DMS 273 (cell line): ENCODE measurements at regions not wholly inside any gene's neighbourhood (a gene's known extent, or its start where the extent isn't known, plus 50 kb on each side); places are given as distances from the start of the nearest gene placed in this dataset.
A peak's percentile ranks its signal among the peaks of the same experiment; 100 is the strongest.
"Not testable (repeated sequence)": the region's sequence is repeated elsewhere in the genome, so short reads cannot be mapped to it uniquely, and the experiment has no call there.

Experiments
- DNase-seq: peaks from one replicate; lab custom pipeline; 2025; ENCODE audit not compliant: unreplicated experiment; lab: John Stamatoyannopoulos, UW

DNA sequence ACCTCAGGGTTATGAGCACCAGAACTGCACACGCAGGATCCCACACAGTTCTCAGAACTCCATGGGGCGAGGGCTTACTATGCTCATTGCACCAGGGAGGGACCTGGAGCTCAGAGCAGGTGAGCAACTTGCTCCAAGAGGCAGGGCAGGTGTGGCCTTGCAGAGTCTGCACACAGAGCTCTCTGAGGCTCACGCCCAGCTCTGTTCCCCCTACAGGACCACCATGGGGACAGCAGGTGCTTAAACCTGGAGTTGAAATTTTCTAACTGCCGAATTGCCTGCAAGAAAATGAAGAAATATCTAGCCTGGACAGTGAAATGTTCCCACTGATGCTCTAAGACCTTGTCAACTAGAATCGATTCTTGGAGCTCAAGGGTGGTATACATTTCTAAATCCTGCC, 49.9 kb upstream of the MSMB start:
- not testable (repeated sequence) for DNase-seq

DNA sequence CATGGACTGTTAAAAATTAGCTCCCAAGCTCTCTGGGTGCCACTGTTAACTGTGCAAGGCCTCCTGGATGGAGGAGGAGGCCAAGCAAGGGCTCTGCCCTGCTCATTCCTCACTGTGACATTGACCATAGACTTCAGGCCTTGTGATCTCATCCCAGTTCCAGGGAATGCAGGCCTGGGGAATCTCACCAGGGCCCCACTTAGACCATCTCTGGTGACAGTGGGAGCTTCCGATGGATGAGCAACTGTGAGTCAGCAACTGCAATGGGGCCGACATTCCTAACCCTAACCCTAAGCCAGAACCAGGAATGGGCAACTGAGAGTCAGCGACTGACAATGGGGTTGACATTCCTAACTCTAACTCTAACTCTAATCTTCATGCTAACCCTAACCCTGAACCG, 50.4 kb upstream of the MSMB start:
- DNase-seq = no peak

DNA sequence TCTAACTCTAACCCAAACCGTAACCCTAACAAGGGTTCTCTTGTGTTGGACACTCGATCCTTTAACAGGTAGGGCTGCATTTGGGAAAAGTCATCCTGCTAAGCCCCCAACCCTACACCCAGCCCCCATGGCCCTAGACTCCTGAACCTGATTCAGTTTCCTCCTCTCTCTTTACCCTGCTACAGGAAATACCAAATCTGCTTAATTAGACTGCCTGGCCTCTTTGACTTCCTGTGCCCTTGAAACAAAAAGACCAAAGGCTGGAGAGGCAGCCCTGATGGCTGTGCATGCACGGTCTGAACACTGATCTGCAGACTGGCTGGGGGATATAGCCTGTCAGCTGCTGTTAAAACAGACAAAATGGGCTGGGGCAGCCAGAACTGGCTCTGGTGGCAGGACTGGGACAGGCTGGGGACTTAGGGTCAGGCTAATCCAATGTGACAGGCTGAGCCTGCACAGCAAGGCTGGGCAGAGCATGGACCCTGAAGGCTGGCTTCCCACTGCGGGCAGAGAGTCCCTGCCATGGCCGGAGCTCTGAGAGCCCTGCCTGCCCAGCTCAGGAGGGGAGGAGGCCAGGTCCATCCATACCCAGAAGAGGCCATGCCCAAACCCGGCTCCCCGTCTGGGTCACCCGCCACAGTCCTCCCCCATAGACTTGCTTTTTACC, 51.0 kb upstream of the MSMB start:
- DNase-seq = no peak

DNA sequence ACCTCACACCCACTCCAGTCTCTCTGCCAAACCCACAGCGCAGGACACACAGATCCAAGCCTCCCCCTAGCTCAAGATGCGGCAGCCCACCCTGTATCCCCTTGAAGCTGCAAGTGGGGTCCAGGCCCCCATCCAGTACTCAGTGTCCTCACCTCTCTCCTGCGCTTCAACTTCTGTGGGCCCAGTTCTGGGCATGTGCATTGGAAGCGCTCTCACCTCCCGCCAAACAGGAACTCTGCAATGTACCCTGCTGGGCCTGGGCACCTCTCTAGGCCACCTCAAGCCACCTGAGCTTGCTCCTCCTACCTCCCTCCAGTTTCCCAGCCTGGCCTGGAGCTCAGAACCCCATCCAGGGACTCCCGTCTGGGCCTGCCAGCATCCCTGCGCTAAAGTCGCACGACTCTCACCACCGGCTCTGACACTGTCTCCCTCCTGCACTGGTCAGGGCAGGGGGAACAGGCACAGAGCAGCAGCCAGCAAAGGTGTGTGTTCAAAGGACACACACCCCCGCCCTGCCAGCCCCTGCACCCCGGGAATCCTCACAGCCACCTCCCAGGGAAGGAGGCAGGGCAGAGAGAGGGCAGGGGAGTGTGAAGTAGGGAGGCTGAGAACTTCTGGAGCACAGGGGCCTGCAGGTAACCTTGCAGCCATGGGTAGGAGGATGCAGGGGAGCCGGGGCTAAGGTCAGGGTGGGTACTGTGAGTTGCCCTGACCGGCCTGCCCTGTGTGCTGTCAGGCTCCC, 51.7 kb upstream of the MSMB start:
- no peak for DNase-seq

DNA sequence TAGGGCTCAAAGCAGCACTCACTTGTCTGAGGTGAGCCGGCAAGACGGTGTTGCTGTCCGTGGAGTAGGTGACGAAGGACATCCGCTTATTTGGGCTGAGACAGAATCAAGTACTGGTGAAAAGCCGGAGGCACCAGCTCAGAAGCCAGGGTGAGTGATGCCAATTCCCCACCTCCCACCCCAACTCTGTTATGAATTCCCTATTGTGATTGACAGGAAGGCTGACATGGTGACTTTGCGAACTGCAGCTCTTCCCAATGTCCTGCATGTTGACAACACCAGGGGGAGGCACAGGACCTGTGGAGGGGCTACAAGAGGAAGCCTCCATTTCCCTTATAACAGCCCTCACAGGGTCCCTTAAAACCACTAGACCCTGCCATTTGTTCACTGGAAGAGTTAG, 52.3 kb upstream of the MSMB start:
- DNase-seq = no peak

DNA sequence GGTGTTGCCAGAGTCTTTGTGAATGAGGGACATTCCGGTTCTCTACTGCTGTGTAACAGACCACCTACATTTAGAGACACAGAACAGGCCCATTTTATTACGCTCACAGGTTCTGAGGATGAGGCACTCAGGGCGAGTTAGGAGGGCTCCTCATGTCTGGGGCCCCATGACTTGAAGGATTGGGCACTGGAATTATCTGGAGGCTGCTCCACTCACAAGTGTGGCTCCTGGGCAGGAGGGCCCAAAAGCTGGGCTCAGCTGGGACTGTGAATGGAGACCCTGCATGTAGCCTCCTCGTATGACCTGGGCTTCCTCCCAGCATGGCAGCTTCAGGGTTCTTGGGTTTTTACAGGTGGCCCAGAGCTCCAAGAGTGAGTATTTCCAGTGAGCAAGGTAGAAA, 52.9 kb upstream of the MSMB start:
- DNase-seq = not testable (repeated sequence)

DNA sequence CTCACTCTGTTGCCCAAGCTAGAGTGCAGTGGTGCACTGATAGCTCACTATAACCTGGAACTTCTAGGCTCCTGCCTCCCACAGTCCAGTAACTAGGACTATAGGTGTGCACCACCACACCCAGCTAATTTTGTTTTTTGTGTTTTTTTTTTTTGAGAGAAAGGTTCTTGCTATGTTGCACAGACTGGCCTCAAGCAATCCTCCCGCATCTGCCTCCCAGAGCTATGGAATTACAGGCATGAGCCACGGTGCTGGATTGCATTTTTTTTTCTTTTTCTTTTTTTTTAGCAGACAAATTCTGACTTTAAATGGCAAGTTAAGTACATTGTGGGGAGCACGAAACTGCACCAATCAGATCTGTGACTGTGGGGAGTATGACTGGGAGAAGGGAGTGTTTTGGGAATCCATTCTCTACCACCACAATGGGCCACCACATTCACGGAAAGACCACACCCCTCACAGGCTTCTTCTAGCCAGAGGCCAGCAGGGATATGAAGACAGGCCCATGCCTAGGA, 58.1 kb upstream of the MSMB start:
- no peak for DNase-seq

DNA sequence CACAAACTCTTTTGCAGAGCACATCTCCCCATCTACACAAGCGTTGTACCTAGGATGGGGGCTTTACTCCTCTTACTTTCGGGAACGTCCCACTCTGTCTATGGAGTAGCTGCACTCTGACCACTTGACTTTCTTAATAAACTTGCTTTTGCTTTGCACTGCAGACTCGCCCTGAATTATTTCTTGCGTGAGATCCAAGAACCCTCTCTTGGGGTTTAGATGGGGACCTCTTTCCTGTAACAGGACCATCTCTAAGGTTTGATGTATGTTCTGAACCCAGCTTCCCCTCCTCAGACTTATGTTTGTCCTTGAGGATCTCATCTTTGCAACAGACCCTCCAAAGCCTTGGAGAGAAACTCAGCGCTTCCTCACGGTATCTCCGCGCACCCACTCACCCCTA, 59.3 kb upstream of the MSMB start:
- DNase-seq = not testable (repeated sequence)

DNA sequence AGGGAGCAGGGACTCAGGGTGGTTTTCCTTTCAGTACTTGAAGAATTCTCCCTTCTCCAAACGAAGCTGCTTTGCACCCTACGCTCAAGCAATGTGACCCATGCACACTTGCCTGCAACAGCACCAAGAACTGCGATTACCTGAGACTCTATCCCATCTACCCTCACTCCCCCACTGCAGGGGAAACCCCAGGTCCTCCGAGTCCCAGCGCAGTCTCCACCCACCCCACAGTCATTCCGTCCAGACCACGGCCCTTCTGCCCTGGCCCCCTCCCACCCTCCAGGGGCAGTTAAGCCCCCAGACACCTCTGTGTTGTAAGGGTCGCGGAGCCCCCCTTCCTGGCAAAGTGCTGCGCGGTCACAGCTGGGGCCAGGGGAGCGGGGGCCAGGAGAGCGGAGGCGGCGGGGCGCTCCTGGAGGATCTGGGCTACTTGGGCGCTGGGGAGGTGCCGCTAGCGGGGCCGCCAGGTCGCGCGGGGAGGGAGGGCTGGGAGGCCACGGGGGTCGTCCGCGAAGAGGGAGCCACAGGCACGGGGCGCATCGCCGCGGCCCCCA, 59.9 kb upstream of the MSMB start:
- DNase-seq = not testable (repeated sequence)

DNA sequence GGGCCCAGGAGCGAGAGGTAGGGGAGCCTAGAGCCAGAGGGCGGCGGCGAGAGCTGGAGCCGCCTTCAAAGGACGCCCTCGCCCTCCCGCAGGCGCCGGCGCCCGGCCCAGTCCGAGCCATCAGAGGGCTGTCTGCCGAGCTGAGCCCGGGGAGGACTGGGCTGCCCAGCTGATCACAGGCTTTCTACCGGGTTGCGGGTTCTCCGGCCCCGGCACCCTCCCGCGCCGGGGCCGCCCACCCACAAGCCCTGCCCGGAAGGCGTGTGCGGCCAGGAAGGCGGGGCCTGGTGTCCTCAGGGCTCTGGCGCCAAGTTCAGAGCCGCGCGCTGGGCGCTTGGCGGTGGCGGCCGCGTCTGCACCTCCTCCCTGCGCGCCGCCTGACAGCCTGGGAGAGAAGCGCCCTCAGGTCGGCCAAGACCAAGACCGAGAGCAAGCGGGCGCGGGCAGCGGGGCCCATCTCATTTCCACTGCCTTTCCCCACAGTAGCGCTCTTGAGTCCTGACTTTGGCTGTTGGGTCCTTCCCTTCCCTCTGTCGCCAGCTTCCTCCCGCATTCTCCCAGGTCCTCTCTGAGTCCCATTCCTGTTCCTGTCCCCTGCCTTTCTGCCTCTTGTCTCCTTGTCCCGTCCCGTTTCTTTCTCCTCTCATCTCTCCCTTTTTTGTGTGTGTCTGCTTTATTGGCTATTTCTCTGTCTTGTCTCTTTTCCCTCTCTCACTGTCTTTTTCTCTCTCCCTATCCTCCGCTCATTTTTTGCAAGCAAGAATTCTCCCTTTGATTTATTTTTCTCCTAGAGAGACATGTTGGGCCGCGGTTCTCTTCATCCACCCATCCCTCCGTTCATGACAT, 60.6 kb upstream of the MSMB start:
- DNase-seq = peak; percentile 67

DNA sequence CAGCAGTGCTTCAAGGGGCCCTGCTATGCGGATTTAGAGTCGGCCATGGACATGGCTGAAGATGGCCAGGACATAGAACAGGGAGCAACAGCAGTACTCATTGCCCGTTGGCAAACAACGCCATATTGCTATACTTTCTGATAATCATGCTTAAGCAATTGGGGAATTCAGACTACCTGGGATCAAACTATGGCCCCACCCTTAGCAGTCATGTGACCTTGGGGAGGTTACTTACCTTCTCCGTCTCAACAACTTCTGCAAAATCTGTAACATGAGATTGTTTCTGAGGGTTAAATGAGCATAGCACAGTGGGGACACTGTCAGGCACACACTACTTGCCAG, 62.1 kb upstream of the MSMB start:
- DNase-seq = not testable (repeated sequence)

DNA sequence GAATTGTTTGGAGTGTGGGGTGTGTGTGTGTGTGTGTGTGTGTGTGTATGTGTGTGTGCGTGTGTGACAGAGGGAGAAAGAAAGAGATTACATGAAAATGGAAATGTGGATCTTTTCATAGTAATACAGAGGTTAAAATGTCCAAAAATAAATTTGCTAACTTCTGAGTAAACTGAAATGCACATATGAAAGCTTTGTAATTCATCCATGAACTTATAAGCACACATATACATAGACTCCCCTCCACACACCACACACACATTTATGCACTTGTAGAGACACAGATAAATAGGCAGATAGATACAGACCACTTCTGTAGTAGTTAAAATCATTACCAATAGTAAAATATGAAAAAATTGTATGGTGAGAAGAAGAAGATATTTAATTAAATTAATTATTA, 108.2 kb upstream of the MSMB start:
- not testable (repeated sequence) for DNase-seq

DNA sequence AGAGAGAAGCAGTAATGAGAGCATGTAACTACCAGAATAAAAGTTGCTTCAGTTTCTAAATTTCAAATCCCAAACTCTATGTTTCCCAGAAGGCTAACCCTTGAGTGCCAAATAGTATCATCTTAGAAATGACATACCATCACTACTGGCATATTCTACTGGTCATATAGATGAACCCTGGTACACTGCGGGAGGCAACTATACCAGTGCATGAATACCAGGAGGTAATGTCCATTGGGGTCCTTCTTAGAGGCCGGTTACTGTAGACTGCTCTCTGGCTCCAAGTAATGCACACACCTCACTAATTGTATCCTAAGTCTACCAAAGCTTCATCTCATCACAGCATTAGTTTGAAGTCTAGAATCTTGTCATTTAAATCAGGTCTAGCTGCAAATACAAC, 108.6 kb upstream of the MSMB start:
- DNase-seq = not testable (repeated sequence)

DNA sequence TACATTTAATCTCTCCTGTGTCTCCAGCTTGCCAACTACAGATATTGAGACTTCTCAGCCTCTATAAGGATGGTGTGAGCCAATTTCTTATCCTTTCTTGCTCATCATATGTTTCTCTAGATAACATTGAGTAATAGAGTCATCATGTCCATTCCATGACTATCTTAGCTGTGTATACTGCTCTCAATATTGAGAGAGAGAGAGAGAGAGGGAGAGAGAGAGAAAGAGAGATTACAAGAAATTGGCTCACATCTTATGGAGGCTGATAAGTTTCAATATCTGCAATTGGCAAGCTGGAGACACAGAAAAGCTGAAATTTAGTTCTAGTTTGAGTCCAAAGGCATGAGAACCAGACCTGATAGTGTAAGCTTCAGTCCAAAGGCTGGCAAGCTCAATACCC, 110.8 kb upstream of the MSMB start:
- not testable (repeated sequence) for DNase-seq

DNA sequence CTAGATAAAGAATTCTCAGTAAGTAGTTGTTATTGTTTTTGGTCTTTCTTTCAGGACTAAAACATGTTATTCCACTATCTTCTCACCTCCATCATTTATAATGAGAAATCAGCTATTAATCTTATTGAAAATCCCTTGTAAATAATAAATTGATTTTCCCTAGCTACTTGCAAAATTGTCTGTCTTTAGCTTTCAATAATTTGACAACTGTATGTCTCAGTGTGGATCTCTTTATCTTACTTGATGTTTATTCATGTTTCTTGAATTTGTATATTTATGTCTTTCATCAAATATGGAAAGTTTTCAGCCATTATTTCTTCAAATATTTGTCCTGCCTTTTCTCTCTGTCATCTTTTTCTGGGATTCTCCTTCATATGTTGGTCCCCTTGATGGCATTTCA, 117.1 kb upstream of the ANTXRL start:
- DNase-seq = no peak

DNA sequence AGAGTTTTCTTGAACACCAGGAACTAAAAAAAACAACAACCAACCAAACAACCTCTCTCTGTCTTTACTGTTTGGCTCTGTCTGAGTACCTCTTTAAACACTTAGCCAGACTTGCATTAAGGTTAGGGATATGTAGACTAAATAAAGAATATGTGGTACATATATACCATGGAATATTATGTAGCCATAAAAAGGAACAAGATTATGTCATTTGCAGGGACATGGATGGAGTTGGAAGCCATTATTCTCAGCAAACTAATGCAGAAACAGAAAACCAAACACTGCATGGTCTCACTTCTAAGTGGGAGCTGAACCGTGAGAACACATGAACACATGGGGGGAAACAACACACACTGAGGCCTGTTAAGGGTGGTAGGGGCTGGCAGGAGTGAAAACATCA, 116.0 kb upstream of the ANTXRL start:
- DNase-seq = no peak

DNA sequence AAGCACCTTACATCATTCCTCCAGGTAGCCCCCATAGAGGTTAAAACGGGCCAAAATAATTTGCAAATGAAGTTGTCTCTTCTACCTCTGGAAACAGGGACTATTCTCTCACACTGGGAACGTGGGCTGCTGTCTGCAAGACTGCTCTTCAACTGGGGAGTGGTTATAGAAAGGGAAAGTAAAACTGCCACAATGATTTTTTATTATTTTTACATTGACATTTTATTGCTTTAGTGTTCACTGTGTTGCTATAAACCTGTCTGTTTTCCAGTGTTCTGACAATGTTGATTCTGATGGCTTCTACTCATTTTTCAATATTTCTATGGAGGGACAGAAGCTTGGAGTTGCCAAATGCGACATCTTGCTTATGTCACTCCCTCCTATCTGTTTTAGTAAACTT, 115.1 kb upstream of the ANTXRL start:
- no peak for DNase-seq

DNA sequence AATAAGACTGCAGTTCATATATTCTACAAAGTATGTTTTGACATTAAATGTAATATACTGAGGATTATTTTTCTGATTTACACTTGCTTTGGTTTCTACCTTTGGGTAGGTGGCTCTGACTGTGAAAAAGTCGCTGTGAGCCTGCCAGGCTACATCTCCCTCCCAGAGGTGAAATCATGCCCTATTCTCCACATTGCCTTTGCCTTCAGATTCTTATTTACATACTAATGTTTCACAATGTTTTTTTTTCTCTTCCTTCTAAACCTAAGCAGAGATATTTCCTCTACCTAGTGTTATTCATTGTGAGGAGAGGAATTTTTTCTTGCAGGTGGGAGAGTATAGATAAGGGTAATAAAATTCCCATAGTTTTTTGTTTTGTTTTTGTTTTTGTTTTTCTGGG, 111.5 kb upstream of the ANTXRL start:
- DNase-seq = no peak

DNA sequence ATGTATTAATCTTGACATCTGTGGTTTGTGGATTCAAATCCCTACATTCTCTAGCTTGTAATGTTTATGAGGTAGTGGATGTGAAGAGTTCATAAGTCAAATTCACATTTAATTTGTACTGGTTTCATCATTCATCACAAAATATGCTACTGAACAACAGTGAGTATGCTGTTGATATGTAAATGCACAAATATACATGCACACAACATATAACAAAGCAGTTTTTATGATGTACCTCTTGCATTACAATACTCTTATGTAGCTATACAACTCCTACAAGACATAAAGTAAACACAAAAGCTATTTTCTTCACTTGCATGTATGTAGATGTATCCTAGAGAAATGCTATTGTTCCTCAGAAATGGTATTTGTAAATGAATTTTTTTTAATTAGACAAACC, 111.0 kb upstream of the ANTXRL start:
- DNase-seq = no peak

DNA sequence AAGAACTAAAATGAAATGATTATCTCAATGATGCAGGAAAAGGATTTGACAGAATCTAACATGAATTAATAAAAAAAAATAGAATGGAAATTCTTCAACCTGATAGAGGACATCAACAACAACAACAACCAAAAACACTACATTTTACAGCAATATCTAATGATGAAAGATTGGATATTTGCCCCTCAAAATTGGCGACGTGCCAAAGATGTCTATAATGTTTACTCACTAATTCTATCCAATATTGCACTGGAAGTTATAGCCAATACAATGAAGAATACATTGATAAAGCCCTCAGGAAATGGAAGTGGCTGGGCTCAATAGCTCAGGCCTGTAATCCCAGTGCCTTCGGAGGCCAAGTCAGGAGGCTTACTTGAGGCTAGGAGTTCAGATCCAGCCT, 99.4 kb upstream of the ANTXRL start:
- not testable (repeated sequence) for DNase-seq

DNA sequence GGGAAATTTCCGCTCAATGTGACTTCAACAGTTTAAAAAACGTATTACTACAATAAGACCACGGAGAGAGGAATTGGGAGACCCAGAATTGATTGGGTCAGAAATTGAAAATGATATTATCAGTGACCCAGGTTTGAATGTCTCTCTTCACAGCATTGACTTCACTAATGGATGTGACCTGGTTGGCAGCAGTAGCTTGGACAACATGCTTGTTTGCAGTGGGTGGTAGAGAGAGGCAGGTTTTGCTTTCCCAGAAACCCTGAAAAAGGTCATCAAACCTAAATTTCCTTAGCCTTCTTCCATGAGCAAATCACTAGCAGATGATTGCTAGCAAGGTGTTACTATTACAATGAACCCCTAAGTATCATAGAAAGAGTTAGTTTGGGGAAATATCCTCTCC, 89.7 kb upstream of the ANTXRL start:
- DNase-seq = no peak

DNA sequence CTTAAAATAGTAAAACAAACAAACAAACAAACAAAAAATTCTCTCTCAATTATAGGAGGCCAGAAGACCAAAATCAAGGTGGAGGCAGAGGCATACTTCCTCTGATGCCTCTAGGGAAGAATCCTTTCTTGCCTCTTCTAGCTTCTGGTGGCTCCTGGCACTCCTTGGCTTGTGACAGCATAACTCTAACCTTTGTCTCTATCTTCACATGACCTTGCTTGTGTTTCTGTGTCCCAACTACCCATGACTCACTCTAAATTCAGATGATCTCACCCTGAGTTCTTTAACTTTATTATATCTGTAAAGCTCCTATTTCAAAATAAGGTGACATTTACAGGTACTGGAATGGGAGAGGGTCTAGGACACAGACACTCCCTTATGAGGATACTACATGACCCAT, 88.3 kb upstream of the ANTXRL start:
- DNase-seq = no peak
